ENCODE measurements at regions not wholly inside any gene's neighbourhood (a gene's known extent, or its start where the extent isn't known, plus 50 kb on each side); places are given as distances from the start of the nearest gene placed in this dataset.

DNA sequence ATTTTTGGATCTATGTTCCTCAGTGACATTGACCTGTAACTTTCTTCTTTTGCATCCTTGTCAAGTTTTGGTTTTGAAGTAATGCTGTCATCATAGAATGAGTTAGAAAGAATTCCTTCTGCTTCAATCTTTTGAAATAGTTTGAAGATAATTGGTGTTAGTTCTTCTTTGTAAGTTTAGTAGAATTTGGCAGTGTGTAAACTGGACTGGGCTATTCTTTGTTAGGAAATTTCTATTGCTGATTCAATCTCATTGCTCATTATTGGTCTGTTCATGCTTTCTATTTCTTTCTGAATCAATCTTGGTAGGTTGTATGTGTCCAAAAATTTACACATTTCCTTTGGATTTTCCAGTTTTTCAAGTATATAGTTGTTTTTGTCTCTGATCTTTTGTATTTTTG lies 101.7 kb upstream of the SPRY2 start:
- Histone ChIP-seq H3K36me3 (ENCODE audit: insufficient read depth) (no peaks in the 10 kb centered on the region), H3K4me2 (no peak overlapping the region), H3K9ac (no peak overlapping the region), H3K4me3 (IDR thresholded peaks at IDR 0.05; ENCODE audit: insufficient read depth, low read depth, low read length) (no peak overlapping the region), H3K79me2 (ENCODE audit: insufficient read depth, low read depth) (no peaks in the 10 kb centered on the region), H3K4me1 (ENCODE audit: low read depth, poor library complexity, severe bottlenecking) (no peaks in the 10 kb centered on the region), H4K20me1 (ENCODE audit: insufficient read depth) (no peaks in the 10 kb centered on the region), H2AFZ (ENCODE audit: low read depth) (no peak overlapping the region), H3K27ac (no peak overlapping the region), H3K27me3 (ENCODE audit: insufficient read depth, low read depth) (no peaks in the 10 kb centered on the region)
- TF ChIP-seq, protein P1, sequence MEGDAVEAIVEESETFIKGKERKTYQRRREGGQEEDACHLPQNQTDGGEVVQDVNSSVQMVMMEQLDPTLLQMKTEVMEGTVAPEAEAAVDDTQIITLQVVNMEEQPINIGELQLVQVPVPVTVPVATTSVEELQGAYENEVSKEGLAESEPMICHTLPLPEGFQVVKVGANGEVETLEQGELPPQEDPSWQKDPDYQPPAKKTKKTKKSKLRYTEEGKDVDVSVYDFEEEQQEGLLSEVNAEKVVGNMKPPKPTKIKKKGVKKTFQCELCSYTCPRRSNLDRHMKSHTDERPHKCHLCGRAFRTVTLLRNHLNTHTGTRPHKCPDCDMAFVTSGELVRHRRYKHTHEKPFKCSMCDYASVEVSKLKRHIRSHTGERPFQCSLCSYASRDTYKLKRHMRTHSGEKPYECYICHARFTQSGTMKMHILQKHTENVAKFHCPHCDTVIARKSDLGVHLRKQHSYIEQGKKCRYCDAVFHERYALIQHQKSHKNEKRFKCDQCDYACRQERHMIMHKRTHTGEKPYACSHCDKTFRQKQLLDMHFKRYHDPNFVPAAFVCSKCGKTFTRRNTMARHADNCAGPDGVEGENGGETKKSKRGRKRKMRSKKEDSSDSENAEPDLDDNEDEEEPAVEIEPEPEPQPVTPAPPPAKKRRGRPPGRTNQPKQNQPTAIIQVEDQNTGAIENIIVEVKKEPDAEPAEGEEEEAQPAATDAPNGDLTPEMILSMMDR (conservative IDR thresholded peaks at IDR 0.05; ENCODE audit: low read depth, low read length): no peak

DNA sequence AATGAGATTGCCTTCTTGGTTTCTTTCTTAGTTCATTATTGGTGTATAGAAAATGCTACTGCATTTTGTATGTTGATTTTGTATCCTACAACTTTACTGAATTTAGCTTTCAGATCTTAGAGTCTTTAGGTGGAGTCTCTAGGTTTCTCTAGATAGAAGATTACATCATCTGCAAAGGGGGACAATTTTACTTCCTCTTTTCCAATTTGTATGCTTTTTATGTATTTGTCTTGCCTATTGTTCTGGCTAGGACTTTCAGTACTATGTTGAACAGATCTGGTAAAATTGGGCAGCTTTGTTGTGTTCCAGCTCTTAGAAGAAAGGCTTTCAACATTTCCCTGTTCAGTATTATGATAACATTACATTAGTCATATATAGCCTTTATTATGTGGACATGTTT lies 101.0 kb upstream of the SPRY2 start:
- Histone ChIP-seq H3K9ac (no peak overlapping the region), H3K4me3 (IDR thresholded peaks at IDR 0.05; ENCODE audit: insufficient read depth, low read depth, low read length) (no peak overlapping the region), H2AFZ (ENCODE audit: low read depth) (no peak overlapping the region), H3K4me2 (no peak overlapping the region), H3K27ac (no peak overlapping the region), H4K20me1 (ENCODE audit: insufficient read depth) (no peaks in the 10 kb centered on the region), H3K36me3 (ENCODE audit: insufficient read depth) (no peaks in the 10 kb centered on the region), H3K27me3 (ENCODE audit: insufficient read depth, low read depth) (no peaks in the 10 kb centered on the region), H3K4me1 (ENCODE audit: low read depth, poor library complexity, severe bottlenecking) (no peaks in the 10 kb centered on the region), H3K79me2 (ENCODE audit: insufficient read depth, low read depth) (no peaks in the 10 kb centered on the region)
- TF ChIP-seq, protein P1 (conservative IDR thresholded peaks at IDR 0.05; ENCODE audit: low read depth, low read length): no peak

DNA sequence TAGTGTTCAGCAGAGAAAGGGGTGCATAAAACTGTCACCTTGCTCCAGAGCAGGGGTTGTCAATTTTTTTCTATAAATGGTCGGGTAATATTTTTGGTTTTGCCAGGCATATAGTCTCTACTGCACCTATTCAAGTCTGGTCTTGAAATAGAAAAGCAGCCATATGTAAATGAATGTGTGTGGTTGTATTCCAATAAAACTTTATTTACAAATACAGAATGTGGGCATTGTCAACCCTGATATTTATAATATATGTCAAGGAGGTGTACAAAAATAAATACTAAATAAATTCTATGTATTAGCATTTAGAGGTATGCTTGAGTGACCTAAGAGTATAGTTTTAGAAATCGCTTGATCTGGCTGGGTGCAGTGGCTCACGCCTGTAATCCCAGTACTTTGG lies 97.6 kb upstream of the SPRY2 start:
- no peaks in the 10 kb centered on the region for H3K27me3 ChIP-seq (ENCODE audit: insufficient read depth, low read depth)
- H3K4me1 ChIP-seq (ENCODE audit: low read depth, poor library complexity, severe bottlenecking): no peaks in the 10 kb centered on the region
- H3K4me3 ChIP-seq (IDR thresholded peaks at IDR 0.05; ENCODE audit: insufficient read depth, low read depth, low read length): no peak overlapping the region
- H3K36me3 ChIP-seq (ENCODE audit: insufficient read depth): no peaks in the 10 kb centered on the region
- H3K4me2 ChIP-seq: no peak overlapping the region
- no peak overlapping the region for H3K27ac ChIP-seq
- no peak overlapping the region for H3K9ac ChIP-seq
- H3K79me2 ChIP-seq (ENCODE audit: insufficient read depth, low read depth): no peaks in the 10 kb centered on the region
- no peak overlapping the region for H2AFZ ChIP-seq (ENCODE audit: low read depth)
- no peaks in the 10 kb centered on the region for H4K20me1 ChIP-seq (ENCODE audit: insufficient read depth)
- TF ChIP-seq, protein P1 (conservative IDR thresholded peaks at IDR 0.05; ENCODE audit: low read depth, low read length): no peak

DNA sequence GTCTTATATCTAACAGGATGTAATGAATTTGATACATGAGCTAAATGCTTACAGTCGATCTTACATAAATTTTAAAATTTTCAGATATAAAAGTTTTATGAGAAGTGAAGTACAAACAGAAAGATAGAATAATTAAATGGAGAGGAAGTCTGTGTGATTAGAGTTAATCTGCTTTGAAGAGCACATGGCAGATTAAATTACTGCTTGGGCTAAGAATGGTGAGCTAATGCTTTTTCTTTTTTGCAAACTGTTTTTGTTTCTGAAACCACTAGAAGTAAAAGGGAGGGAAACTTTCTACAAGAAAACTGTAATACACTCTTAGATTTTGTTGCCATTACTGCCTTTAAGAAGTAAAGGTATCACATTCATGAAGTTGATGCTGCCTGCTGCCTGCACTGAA lies 96.3 kb upstream of the SPRY2 start:
- Histone ChIP-seq H3K4me2 (no peak overlapping the region), H4K20me1 (ENCODE audit: insufficient read depth) (no peaks in the 10 kb centered on the region), H3K27ac (no peak overlapping the region), H3K79me2 (ENCODE audit: insufficient read depth, low read depth) (no peaks in the 10 kb centered on the region), H3K4me1 (ENCODE audit: low read depth, poor library complexity, severe bottlenecking) (no peaks in the 10 kb centered on the region), H3K9ac (no peak overlapping the region), H2AFZ (ENCODE audit: low read depth) (no peak overlapping the region), H3K36me3 (ENCODE audit: insufficient read depth) (no peaks in the 10 kb centered on the region), H3K27me3 (ENCODE audit: insufficient read depth, low read depth) (no peaks in the 10 kb centered on the region), H3K4me3 (IDR thresholded peaks at IDR 0.05; ENCODE audit: insufficient read depth, low read depth, low read length) (no peak overlapping the region)
- TF ChIP-seq, protein P1 (conservative IDR thresholded peaks at IDR 0.05; ENCODE audit: low read depth, low read length): no peak

Measured in KMS-11 (cell line).